Loucy (cell line): ENCODE measurements at regions not wholly inside any gene's neighbourhood (a gene's known extent, or its start where the extent isn't known, plus 50 kb on each side); places are given as distances from the start of the nearest gene placed in this dataset.

Experiments used
- H2AFZ ChIP-seq: fragments of 200-600 bp; sonication (generic); 2 replicates; pipeline ENCODE4 v1.6.0; 2016; ENCODE audit warnings: antibody characterized with exemption, mild to moderate bottlenecking, low read length, moderate library complexity
- H3F3A ChIP-seq: fragments of 200-600 bp; 2 replicates; pipeline ENCODE4 v1.6.0; 2016; ENCODE audit warnings: antibody characterized with exemption, low read depth, mild to moderate bottlenecking
- H3K27me3 ChIP-seq: fragments of 200-600 bp; sonication (generic); 2 replicates; pipeline ENCODE4 v1.6.1; 2014; ENCODE audit warnings: low read length, mild to moderate bottlenecking; ENCODE audit not compliant: insufficient read depth, poor library complexity, severe bottlenecking
- H3K36me3 ChIP-seq: fragments of 200-600 bp; sonication (generic); 2 replicates; pipeline ENCODE4 v1.6.1; 2016; ENCODE audit warnings: low read length; ENCODE audit not compliant: insufficient read depth
- H3K4me1 ChIP-seq: fragments of 200-600 bp; sonication (generic); 2 replicates; pipeline ENCODE4 v1.5.1; 2014; ENCODE audit warnings: low read length, mild to moderate bottlenecking; ENCODE audit not compliant: insufficient read depth, poor library complexity, severe bottlenecking
- H3K4me2 ChIP-seq: fragments of 200-600 bp; sonication (generic); 2 replicates; pipeline ENCODE4 v1.6.0; 2014; ENCODE audit warnings: antibody characterized with exemption, low read length, low read depth, mild to moderate bottlenecking; ENCODE audit not compliant: poor library complexity, severe bottlenecking
- H3K4me3 ChIP-seq: fragments of 200-600 bp; sonication (generic); 2 replicates; pipeline ENCODE4 v1.5.1; 2014; ENCODE audit warnings: low read length, mild to moderate bottlenecking, mixed read lengths; ENCODE audit not compliant: poor library complexity, severe bottlenecking
- H3K79me2 ChIP-seq: fragments of 200-600 bp; sonication (generic); 2 replicates; pipeline ENCODE4 v1.6.1; 2014; ENCODE audit warnings: low read length; ENCODE audit not compliant: insufficient read depth
- H3K9ac ChIP-seq: fragments of 200-600 bp; sonication (generic); 2 replicates; pipeline ENCODE4 v1.6.0; 2014; ENCODE audit warnings: mild to moderate bottlenecking, low read depth, low read length, moderate library complexity; ENCODE audit not compliant: poor library complexity, severe bottlenecking
- H3K9me2 ChIP-seq: fragments of 200-600 bp; sonication (generic); replicated peaks from 2 replicates; pipeline ENCODE4 v1.6.1; 2016; ENCODE audit warnings: low read depth, low read length, mixed read lengths
- H3K9me3 ChIP-seq: fragments of 200-600 bp; sonication (generic); 2 replicates; pipeline ENCODE4 v1.6.1; 2014; ENCODE audit warnings: mild to moderate bottlenecking, antibody characterized with exemption, low read length, low read depth; ENCODE audit not compliant: insufficient read depth
- H4K20me1 ChIP-seq: fragments of 200-600 bp; sonication (generic); 2 replicates; pipeline ENCODE4 v1.6.0; 2014; ENCODE audit warnings: antibody characterized with exemption, low read length, mild to moderate bottlenecking; ENCODE audit not compliant: insufficient read depth, poor library complexity, severe bottlenecking
- EZH2phosphoT487 ChIP-seq: fragments of 200-600 bp; IDR thresholded peaks from 2 replicates; pipeline ENCODE4 v1.6.1; 2018; ENCODE audit warnings: antibody characterized with exemption, mild to moderate bottlenecking, moderate library complexity, borderline replicate concordance
- TF ChIP-seq, protein P1 (sequence below): fragments of 200-600 bp; sonication (generic); conservative IDR thresholded peaks from 2 replicates; pipeline ENCODE4 v1.5.1; 2014; ENCODE audit warnings: mild to moderate bottlenecking, antibody characterized with exemption, low read length

DNA sequence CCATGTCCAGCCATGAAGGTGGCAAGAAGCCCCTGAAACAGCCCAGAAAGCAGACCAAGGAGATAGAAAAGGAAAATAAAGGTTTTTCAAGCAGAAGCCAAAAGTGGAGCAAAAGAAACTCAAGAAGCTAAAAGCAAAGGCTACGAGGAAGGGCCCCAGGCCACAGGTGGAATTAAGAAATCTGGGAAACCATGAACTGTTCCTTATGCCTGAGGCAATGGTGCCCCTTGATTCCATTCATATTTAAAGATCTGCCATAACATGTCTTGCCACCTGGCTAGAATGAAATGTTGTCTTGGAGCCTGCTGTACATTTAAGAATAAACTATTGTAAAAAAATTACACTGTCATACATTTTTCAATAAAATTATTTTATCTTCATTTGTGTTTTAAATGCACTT lies 59.5 kb upstream of the TARS1 start:
- peaks cover 3% of the 10 kb centered on the region; the same call in 1 of the 2 replicates for H3K9me3 ChIP-seq
- no peaks in the 10 kb centered on the region for H3K79me2 ChIP-seq
- no peaks in the 10 kb centered on the region for H3K36me3 ChIP-seq
- H3K27me3 ChIP-seq, result no peaks in the 10 kb centered on the region
- no peaks in the 10 kb centered on the region for H3K9me2 ChIP-seq
- TF ChIP-seq, protein P1, sequence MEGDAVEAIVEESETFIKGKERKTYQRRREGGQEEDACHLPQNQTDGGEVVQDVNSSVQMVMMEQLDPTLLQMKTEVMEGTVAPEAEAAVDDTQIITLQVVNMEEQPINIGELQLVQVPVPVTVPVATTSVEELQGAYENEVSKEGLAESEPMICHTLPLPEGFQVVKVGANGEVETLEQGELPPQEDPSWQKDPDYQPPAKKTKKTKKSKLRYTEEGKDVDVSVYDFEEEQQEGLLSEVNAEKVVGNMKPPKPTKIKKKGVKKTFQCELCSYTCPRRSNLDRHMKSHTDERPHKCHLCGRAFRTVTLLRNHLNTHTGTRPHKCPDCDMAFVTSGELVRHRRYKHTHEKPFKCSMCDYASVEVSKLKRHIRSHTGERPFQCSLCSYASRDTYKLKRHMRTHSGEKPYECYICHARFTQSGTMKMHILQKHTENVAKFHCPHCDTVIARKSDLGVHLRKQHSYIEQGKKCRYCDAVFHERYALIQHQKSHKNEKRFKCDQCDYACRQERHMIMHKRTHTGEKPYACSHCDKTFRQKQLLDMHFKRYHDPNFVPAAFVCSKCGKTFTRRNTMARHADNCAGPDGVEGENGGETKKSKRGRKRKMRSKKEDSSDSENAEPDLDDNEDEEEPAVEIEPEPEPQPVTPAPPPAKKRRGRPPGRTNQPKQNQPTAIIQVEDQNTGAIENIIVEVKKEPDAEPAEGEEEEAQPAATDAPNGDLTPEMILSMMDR, result no peak
- no peak for TF ChIP-seq EZH2phosphoT487
- H3K4me2 ChIP-seq, result no peak overlapping the region
- H3K4me1 ChIP-seq, result peaks cover 5% of the 10 kb centered on the region
- H4K20me1 ChIP-seq, result no peaks in the 10 kb centered on the region
- H3K4me3 ChIP-seq, result no peak overlapping the region
- H2AFZ ChIP-seq, result no peak overlapping the region
- H3K9ac ChIP-seq, result no peak overlapping the region
- H3F3A ChIP-seq, result no peaks in the 10 kb centered on the region
